Stimulated activated naive CD4-positive, alpha-beta T cell (primary cell): ENCODE measurements at regions not wholly inside any gene's neighbourhood (a gene's known extent, or its start where the extent isn't known, plus 50 kb on each side); places are given as distances from the start of the nearest gene placed in this dataset.
"Not testable (repeated sequence)": the region's sequence is repeated elsewhere in the genome, so short reads cannot be mapped to it uniquely, and the experiment has no call there.

ENCODE experiments used
- DNase-seq, 6 experiments: peaks; one replicate each; lab custom pipeline; 2025; lab: John Stamatoyannopoulos, UW

GRCh38 chr1:98113811-98114210, 193.0 kb upstream of the DPYD start:
- no peak for DNase-seq

DNA sequence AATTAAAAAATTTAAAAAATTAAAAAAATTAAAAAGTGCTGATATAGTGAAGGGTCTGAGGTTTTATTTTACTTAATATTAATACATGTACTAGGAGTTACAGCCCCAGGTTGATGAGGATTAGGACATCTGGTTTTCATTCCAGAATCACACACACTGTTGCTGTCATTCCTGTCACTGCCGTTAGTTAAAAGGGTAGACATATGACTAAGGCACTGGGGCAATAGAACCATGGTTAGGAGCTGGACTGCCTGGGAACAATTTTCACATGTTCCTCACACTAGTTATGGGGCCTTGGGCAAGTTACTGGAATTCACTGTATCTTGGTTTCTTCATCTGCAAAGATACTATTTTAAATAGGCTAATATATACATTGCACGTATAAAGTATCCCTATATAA, 191.8 kb upstream of the DPYD start:
- no peak for DNase-seq

GRCh38 chr1:98110674-98111073, 189.8 kb upstream of the DPYD start:
- no peak for DNase-seq

- not testable (repeated sequence) for DNase-seq
These were observed 187.5 kb upstream of the DPYD start for GRCh38 chr1:98108378-98108777.

DNA sequence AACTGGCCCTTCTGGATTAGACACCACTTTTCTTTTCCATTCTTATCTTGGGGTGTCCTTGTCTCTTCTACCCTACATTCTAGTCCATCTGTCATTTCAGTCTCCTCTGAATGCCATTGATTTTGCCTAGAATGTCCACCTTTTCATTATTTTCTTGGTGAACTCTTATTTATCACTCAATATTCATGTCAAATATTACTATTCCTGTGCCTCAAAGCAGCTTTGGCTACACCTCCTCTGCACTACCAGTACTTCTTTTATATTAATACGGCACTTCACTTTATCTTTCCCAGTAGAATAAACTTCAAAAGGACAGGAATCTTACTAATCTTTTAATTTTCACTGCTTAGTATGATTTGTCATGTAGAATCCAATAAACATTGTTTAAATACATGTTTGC, 186.4 kb upstream of the DPYD start:
- DNase-seq = no peak

GRCh38 chr1:98104289-98104688, 183.5 kb upstream of the DPYD start:
- no peak for DNase-seq

- DNase-seq = no peak
These were observed 182.9 kb upstream of the DPYD start for GRCh38 chr1:98103617-98104285.

- no peak for DNase-seq
These were observed 181.7 kb upstream of the DPYD start for GRCh38 chr1:98102345-98103030.

- DNase-seq = no peak
These were observed 180.5 kb upstream of the DPYD start for GRCh38 chr1:98101364-98101763.

- DNase-seq = no peak
These were observed 178.7 kb upstream of the DPYD start for GRCh38 chr1:98099501-98099900.

- DNase-seq = no peak
These were observed 177.6 kb upstream of the DPYD start for GRCh38 chr1:98098473-98098872.

DNA sequence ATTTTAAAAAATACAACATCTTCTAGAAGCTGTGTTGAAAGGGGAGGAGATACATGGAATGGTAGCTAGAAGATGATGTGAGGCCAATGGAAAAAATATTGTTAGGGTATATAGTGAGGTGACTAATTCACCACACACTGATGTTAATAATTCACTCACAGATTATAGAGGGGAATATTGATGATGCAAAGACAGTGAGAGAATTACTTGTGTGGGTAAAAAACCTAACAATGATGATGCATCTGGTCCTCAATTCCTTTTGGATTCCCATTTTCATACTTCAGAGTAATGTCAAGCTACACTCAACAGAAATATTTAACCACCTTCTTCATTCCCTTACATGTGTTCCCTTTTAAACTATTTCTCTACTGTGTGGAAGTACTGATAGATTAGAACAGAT, 169.5 kb upstream of the DPYD start:
- DNase-seq = no peak

DNA sequence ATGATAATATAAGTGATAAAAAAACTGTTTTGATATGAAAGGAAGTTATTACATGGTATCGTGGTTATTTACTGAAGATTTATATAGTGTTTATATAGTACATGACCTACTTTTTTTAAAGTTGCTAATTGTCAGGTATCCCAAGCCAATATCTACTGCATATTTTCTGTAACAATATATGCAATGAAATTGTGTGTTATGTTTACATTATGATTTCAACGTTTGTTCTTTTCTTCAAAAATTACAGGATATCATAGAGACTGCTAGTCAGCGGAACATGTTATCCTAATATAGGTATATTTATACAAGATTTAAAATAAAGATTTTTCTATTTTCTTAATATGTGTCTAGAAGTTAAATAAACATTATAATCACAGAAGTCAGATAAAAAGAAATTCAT, 167.5 kb upstream of the DPYD start:
- no peak for DNase-seq

GRCh38 chr1:98086796-98087441, 166.1 kb upstream of the DPYD start:
- no peak for DNase-seq

DNA sequence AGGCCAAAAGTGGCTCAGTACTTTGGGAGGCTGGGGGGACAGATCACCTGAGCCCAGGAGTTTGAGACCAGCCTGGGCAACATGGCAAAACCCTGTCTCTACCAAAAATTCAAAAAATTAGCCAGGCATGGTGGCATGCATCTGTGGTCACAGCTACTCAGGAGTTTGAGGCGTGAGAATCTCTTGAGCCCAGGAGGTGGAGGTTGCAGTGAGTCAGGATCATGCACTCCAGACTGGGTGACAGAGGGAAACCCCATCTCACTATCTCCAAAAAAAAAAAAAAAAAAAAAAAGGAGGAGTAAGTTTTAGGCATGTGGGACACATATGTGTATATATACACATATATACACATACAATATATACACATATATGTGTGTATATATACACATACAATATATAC, 165.3 kb upstream of the DPYD start:
- DNase-seq = no peak

DNA sequence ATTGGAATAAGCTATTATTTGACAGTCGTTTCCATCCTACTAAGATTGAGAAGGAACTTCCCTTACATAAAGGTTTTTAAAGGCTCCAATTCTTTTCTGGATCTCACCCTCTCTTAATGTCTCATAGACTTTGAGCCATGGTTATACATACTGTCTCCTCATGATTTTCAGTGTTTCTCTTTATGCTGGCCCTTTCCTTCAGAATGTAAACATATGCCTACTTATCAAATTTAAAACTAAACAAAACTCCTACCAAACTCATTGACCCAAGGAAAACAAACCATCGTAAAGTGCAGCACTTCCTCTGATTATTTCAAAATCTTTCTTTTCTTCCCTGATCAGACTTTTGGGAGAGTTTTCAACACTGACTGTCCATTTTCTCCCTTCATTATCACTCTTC, 163.4 kb upstream of the DPYD start:
- DNase-seq = no peak

GRCh38 chr1:98081944-98082343, 161.1 kb upstream of the DPYD start:
- no peak for DNase-seq

DNA sequence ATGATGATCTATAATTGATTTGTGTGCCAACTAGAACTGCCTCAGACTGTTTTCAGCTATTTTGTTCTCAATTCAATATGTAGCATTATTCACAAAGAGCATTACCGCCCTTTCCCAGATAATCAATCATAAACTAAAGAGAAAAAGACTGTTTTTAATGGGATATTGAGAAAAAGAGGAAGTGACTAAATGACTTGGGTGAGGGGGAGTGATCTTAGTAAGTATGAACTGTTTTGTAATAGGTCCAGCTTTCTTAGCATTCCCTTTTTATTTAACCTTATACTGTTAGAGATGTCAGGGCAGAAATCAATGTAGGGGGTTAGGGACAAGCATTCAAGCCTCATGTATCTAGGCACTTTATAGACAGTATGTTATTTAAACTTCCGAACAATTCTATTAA, 157.8 kb upstream of the DPYD start:
- no peak for DNase-seq

DNA sequence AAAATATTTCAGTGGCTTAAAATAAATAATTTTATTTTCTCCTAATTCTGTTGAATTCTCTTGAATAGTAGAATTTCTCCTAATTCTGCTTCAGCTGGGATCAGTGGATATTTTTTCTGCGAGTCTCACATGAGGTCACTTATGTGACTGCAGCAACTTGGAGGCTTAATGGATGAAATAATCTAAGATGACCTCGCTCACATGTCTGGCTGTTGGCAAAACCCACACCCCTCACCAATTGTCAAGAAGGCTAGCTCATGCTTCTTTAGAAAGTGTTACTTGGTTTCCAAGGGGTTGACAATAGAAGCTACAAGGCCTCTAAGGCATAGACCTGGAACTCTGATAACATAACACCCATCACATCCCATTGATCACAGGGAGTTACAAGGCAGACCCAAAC, 156.9 kb upstream of the DPYD start:
- no peak for DNase-seq

- DNase-seq = no peak
These were observed 154.8 kb upstream of the DPYD start for GRCh38 chr1:98075626-98076025.

- DNase-seq = no peak
These were observed 153.0 kb upstream of the DPYD start for GRCh38 chr1:98073823-98074222.

DNA sequence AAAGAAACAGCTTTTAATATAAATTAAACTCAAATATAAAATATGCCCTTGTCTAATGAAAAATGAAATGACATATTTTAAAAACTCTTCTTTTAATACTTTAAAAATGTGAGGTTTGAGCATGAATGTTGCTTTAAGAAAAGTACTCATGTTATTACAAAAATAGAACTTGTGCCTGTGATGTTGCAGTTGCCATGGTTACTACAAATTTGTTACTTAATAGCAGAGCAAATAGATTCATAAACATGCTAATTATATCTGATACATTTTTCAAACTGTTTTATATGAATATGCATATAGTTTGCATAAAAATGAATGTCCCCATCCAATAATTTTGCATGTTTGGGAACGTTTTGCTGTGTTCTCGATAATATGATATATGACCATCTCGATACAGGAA, 152.3 kb upstream of the DPYD start:
- DNase-seq = no peak

DNA sequence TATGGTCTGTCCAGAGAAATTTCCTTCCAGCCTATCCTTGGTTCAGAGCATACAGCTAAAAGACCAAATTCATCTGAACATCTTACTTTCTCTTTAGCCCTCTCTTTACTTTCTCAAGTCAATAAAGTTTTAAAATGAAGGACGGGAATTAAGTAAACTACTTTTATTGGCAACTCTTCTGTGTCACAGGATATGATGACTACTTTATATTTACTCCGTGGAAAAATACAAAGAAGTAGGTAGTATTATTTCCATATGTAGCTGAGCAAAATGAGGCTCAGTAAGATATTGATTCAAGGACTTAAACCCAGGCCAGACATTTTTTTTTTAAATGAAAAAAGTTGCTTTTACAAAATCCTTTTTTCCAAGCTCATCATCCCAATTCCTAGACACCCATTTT, 151.2 kb upstream of the DPYD start:
- DNase-seq = no peak

- no peak for DNase-seq
These were observed 147.2 kb upstream of the DPYD start for GRCh38 chr1:98068016-98068415.
